ENCODE measurements at regions not wholly inside any gene's neighbourhood (a gene's known extent, or its start where the extent isn't known, plus 50 kb on each side); places are given as distances from the start of the nearest gene placed in this dataset.

GRCh38 chr4:128728190-128728589 is 81.3 kb upstream of the JADE1 start:
- Histone ChIP-seq H3K9me3 (ENCODE audit: control insufficient read depth, insufficient read depth, low read length) (no peaks in the 10 kb centered on the region), H3K27me3 (ENCODE audit: control insufficient read depth, insufficient read depth, low read length) (no peaks in the 10 kb centered on the region), H4K20me1 (ENCODE audit: insufficient read depth, low read length) (no peaks in the 10 kb centered on the region), H3K79me1 (ENCODE audit: low read depth in 1 of 2, low read length in 2 of 2) (no peaks in the 10 kb centered on the region), H3K56ac (ENCODE audit: extremely low read depth, insufficient read depth, low read length) (no peak overlapping the region), H3K14ac (replicated peaks; ENCODE audit: low read depth, low read length) (no peak overlapping the region), H2BK120ac (ENCODE audit: low read depth, low read length) (no peak overlapping the region), H3K27ac (ENCODE audit: insufficient read depth, low read length) (no peak overlapping the region), H3K9ac (ENCODE audit: low read depth, low read length) (no peak overlapping the region), H2AFZ (replicated peaks; ENCODE audit: low read length, poor library complexity) (no peak overlapping the region), H2BK20ac (ENCODE audit: low read depth, low read length) (no peak overlapping the region), H2BK15ac (ENCODE audit: low read depth, low read length) (no peak overlapping the region), H3K4me3 (ENCODE audit: insufficient read depth, low read depth, low read length) (no peak overlapping the region), H4K91ac (ENCODE audit: insufficient read depth, low read depth, low read length) (no peak overlapping the region), H2BK5ac (ENCODE audit: low read depth, low read length, poor library complexity, severe bottlenecking) (no peak overlapping the region), H3K36me3 (ENCODE audit: control insufficient read depth, insufficient read depth, low read length) (no peaks in the 10 kb centered on the region), H2AK9ac (replicated peaks; ENCODE audit: low read depth, low read length, poor library complexity) (no peak overlapping the region), H3K18ac (ENCODE audit: low read depth, low read length) (no peak overlapping the region), H3K23ac (ENCODE audit: low read depth, low read length) (no peak overlapping the region), H3K4ac (ENCODE audit: low read depth, low read length) (no peak overlapping the region), H4K8ac (ENCODE audit: low read depth in 2 of 2, low read length in 2 of 2) (no peak overlapping the region), H3K4me2 (ENCODE audit: low read depth, low read length) (no peak overlapping the region), H3K9me1 (ENCODE audit: insufficient read depth, low read length) (no peaks in the 10 kb centered on the region), H4K5ac (ENCODE audit: low read depth, low read length) (no peak overlapping the region), H3K4me1 (ENCODE audit: control insufficient read depth, insufficient read depth, low read length) (no peaks in the 10 kb centered on the region), H2AK5ac (ENCODE audit: low read depth, low read length) (no peak overlapping the region)
- no peak for ATAC-seq (ENCODE audit: low read depth)
- CTCF ChIA-PET: no interaction called here
- POLR2A ChIA-PET (ENCODE audit: unreplicated experiment): no interaction called here
- BruUV-seq (replicated peaks): no TSS peak
- no peak for DNase-seq
- TF ChIP-seq POLR2A (IDR thresholded peaks at IDR 0.05; ENCODE audit: low read depth, low read length) (no peak), CHD1 (IDR thresholded peaks at IDR 0.05; ENCODE audit: low read depth, low read length) (no peak), NFE2L2 (IDR thresholded peaks at IDR 0.05; ENCODE audit: low read depth, low read length) (no peak), USF2 (IDR thresholded peaks at IDR 0.05; ENCODE audit: low read depth, low read length) (no peak), ELK1 (IDR thresholded peaks at IDR 0.05; ENCODE audit: borderline replicate concordance, low read depth, low read length) (no peak), CEBPB (IDR thresholded peaks at IDR 0.05; ENCODE audit: low read depth, low read length) (no peak), RCOR1 (IDR thresholded peaks at IDR 0.05; ENCODE audit: insufficient replicate concordance, low read length) (no peak), MAFK (IDR thresholded peaks at IDR 0.05; ENCODE audit: low read depth, low read length) (no peak), RAD21 (IDR thresholded peaks at IDR 0.05; ENCODE audit: low read length) (no peak), RFX5 (IDR thresholded peaks at IDR 0.05; ENCODE audit: low read depth, low read length) (no peak), SMC3 (IDR thresholded peaks at IDR 0.05; ENCODE audit: low read depth, low read length) (no peak), FOS (IDR thresholded peaks at IDR 0.05; ENCODE audit: low read depth, low read length) (no peak), MAZ (IDR thresholded peaks at IDR 0.05; ENCODE audit: borderline replicate concordance, low read depth, low read length) (no peak)
- TF ChIP-seq, protein P1, sequence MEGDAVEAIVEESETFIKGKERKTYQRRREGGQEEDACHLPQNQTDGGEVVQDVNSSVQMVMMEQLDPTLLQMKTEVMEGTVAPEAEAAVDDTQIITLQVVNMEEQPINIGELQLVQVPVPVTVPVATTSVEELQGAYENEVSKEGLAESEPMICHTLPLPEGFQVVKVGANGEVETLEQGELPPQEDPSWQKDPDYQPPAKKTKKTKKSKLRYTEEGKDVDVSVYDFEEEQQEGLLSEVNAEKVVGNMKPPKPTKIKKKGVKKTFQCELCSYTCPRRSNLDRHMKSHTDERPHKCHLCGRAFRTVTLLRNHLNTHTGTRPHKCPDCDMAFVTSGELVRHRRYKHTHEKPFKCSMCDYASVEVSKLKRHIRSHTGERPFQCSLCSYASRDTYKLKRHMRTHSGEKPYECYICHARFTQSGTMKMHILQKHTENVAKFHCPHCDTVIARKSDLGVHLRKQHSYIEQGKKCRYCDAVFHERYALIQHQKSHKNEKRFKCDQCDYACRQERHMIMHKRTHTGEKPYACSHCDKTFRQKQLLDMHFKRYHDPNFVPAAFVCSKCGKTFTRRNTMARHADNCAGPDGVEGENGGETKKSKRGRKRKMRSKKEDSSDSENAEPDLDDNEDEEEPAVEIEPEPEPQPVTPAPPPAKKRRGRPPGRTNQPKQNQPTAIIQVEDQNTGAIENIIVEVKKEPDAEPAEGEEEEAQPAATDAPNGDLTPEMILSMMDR (conservative IDR thresholded peaks at IDR 0.05; ENCODE audit: low read depth, low read length): no peak
- intact Hi-C loops (cut with micrococcal nuclease) (no loop called here), in situ Hi-C loops (cut with MboI; ENCODE audit: low sequenced_read_pairs) (no loop called here), dilution Hi-C loops (cut with HindIII; ENCODE audit: low sequenced_read_pairs, unreplicated experiment) (no loop called here)
- WGBS, 2 experiments (ENCODE audit: extremely low coverage in 2 of 2, insufficient read length in 1 of 2): no CpG with 5 or more reads among the region's 2 CpGs

Data from IMR-90 (cell line).